ENCODE measurements at regions not wholly inside any gene's neighbourhood (a gene's known extent, or its start where the extent isn't known, plus 50 kb on each side); places are given as distances from the start of the nearest gene placed in this dataset.

- FAIRE-seq, result no peak
- no peak for DNase-seq (ENCODE audit: insufficient read length)
- TF ChIP-seq TAF1 (IDR thresholded peaks at IDR 0.05; ENCODE audit: borderline replicate concordance, low read depth, low read length), result no peak
- TF ChIP-seq POLR2A (IDR thresholded peaks at IDR 0.05; ENCODE audit: low read depth, low read length), result no peak
- no peak for TF ChIP-seq POLR2AphosphoS5 (IDR thresholded peaks at IDR 0.05; ENCODE audit: low read depth, low read length)
These were observed 123.0 kb downstream of the WT1 start for GRCh38 chr11:32312206-32312817.

- peak; percentile 12 for DNase-seq (ENCODE audit: insufficient read length)
These were observed 122.4 kb downstream of the WT1 start for GRCh38 chr11:32312865-32313403.

GRCh38 chr11:32313477-32313876, 121.9 kb downstream of the WT1 start:
- DNase-seq (ENCODE audit: insufficient read length), result no peak
- TF ChIP-seq POLR2AphosphoS5 (IDR thresholded peaks at IDR 0.05; ENCODE audit: low read depth, low read length) (no peak), POLR2A (IDR thresholded peaks at IDR 0.05; ENCODE audit: low read depth, low read length) (no peak), TAF1 (IDR thresholded peaks at IDR 0.05; ENCODE audit: borderline replicate concordance, low read depth, low read length) (no peak)
- FAIRE-seq, result no peak

More at GRCh38 chr11:32312865-32313403, 122.4 kb downstream of the WT1 start:
- no peak for TF ChIP-seq TAF1 (IDR thresholded peaks at IDR 0.05; ENCODE audit: borderline replicate concordance, low read depth, low read length)
- no peak for TF ChIP-seq POLR2AphosphoS5 (IDR thresholded peaks at IDR 0.05; ENCODE audit: low read depth, low read length)
- TF ChIP-seq POLR2A (IDR thresholded peaks at IDR 0.05; ENCODE audit: low read depth, low read length), result no peak
- FAIRE-seq, result peak; percentile 88

- DNase-seq (ENCODE audit: insufficient read length), result no peak
- FAIRE-seq, result no peak
- TF ChIP-seq POLR2A (IDR thresholded peaks at IDR 0.05; ENCODE audit: low read depth, low read length), result no peak
- no peak for TF ChIP-seq TAF1 (IDR thresholded peaks at IDR 0.05; ENCODE audit: borderline replicate concordance, low read depth, low read length)
- no peak for TF ChIP-seq POLR2AphosphoS5 (IDR thresholded peaks at IDR 0.05; ENCODE audit: low read depth, low read length)
These were observed 120.2 kb downstream of the WT1 start for GRCh38 chr11:32315121-32315520.

- DNase-seq (ENCODE audit: insufficient read length) (no peak), FAIRE-seq (no peak)
- no peak for TF ChIP-seq POLR2A (IDR thresholded peaks at IDR 0.05; ENCODE audit: low read depth, low read length)
- no peak for TF ChIP-seq POLR2AphosphoS5 (IDR thresholded peaks at IDR 0.05; ENCODE audit: low read depth, low read length)
- TF ChIP-seq TAF1 (IDR thresholded peaks at IDR 0.05; ENCODE audit: borderline replicate concordance, low read depth, low read length), result no peak
These were observed 119.1 kb downstream of the WT1 start for GRCh38 chr11:32316232-32316631.

GRCh38 chr11:32316858-32317642, 118.3 kb downstream of the WT1 start:
- FAIRE-seq (no peak), DNase-seq (ENCODE audit: insufficient read length) (no peak)
- no peak for TF ChIP-seq POLR2AphosphoS5 (IDR thresholded peaks at IDR 0.05; ENCODE audit: low read depth, low read length)
- no peak for TF ChIP-seq TAF1 (IDR thresholded peaks at IDR 0.05; ENCODE audit: borderline replicate concordance, low read depth, low read length)
- no peak for TF ChIP-seq POLR2A (IDR thresholded peaks at IDR 0.05; ENCODE audit: low read depth, low read length)

- FAIRE-seq (peak; percentile 63), DNase-seq (ENCODE audit: insufficient read length) (no peak)
- no peak for TF ChIP-seq TAF1 (IDR thresholded peaks at IDR 0.05; ENCODE audit: borderline replicate concordance, low read depth, low read length)
- TF ChIP-seq POLR2A (IDR thresholded peaks at IDR 0.05; ENCODE audit: low read depth, low read length), result no peak
- no peak for TF ChIP-seq POLR2AphosphoS5 (IDR thresholded peaks at IDR 0.05; ENCODE audit: low read depth, low read length)
These were observed 117.7 kb downstream of the WT1 start for GRCh38 chr11:32317643-32318042.

GRCh38 chr11:32318071-32319055, 117.0 kb downstream of the WT1 start:
- TF ChIP-seq TAF1 (IDR thresholded peaks at IDR 0.05; ENCODE audit: borderline replicate concordance, low read depth, low read length) (no peak), POLR2AphosphoS5 (IDR thresholded peaks at IDR 0.05; ENCODE audit: low read depth, low read length) (no peak), POLR2A (IDR thresholded peaks at IDR 0.05; ENCODE audit: low read depth, low read length) (no peak)
- FAIRE-seq (no peak), DNase-seq (ENCODE audit: insufficient read length) (no peak)

GRCh38 chr11:32323814-32324130, 111.6 kb downstream of the WT1 start:
- no peak for FAIRE-seq
- TF ChIP-seq TAF1 (IDR thresholded peaks at IDR 0.05; ENCODE audit: borderline replicate concordance, low read depth, low read length) (no peak), POLR2AphosphoS5 (IDR thresholded peaks at IDR 0.05; ENCODE audit: low read depth, low read length) (no peak), POLR2A (IDR thresholded peaks at IDR 0.05; ENCODE audit: low read depth, low read length) (no peak)
- no peak for DNase-seq (ENCODE audit: insufficient read length)

GRCh38 chr11:32325187-32325586, 110.2 kb downstream of the WT1 start:
- FAIRE-seq (no peak), DNase-seq (ENCODE audit: insufficient read length) (no peak)
- TF ChIP-seq POLR2A (IDR thresholded peaks at IDR 0.05; ENCODE audit: low read depth, low read length) (no peak), POLR2AphosphoS5 (IDR thresholded peaks at IDR 0.05; ENCODE audit: low read depth, low read length) (no peak), TAF1 (IDR thresholded peaks at IDR 0.05; ENCODE audit: borderline replicate concordance, low read depth, low read length) (no peak)

- TF ChIP-seq TAF1 (IDR thresholded peaks at IDR 0.05; ENCODE audit: borderline replicate concordance, low read depth, low read length) (no peak), POLR2AphosphoS5 (IDR thresholded peaks at IDR 0.05; ENCODE audit: low read depth, low read length) (no peak), POLR2A (IDR thresholded peaks at IDR 0.05; ENCODE audit: low read depth, low read length) (no peak)
- DNase-seq (ENCODE audit: insufficient read length), result no peak
- FAIRE-seq, result no peak
These were observed 109.6 kb downstream of the WT1 start for GRCh38 chr11:32325725-32326124.
